Dedifferentiated amniotic fluid mesenchymal stem cell (primary cell): ENCODE measurements at regions not wholly inside any gene's neighbourhood (a gene's known extent, or its start where the extent isn't known, plus 50 kb on each side); places are given as distances from the start of the nearest gene placed in this dataset.
"Not testable (repeated sequence)": the region's sequence is repeated elsewhere in the genome, so short reads cannot be mapped to it uniquely, and the experiment has no call there.

ENCODE experiments used
- DNase-seq: peaks from one replicate; pipeline ENCODE4 v3.0.0-alpha.2; 2016; ENCODE audit errors: extremely low spot score

DNA sequence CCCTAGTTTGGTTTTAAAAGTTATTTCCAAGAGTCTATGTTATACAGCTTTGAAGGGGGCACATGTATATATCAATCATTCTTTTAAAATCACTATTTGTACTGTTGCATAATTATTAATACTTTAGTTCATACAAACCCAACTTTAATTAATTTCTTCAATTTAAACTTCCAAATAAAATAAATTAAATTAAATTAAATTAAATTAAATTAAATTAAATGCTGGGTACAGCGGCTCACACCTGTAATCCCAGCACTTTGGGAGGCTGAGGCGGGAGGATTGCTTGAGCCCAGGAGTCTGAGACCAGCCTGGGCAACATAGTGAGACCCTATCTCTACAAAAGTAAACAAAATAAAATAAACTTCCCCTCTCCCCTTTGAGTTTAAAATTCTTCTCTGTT lies 98.9 kb upstream of the MYO10 start:
- not testable (repeated sequence) for DNase-seq

DNA sequence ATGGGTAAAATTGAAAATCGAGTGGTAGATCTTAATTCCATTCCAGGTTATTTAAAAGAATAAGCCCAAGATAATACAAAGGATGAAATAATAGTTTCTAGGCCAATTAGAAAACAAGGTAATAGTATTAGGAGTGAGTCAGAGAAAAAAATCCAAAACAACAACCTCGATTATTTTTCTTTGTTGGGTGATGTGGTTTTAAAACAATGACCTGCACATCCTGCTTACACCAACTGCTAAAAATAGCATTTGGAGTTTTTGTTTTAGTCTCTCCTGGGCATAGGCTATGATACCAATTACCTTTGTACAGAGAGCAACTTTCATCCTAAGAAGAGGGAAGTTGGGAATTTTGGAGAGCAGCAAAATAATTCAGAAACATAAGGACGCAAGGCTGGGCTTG lies 101.7 kb upstream of the MYO10 start:
- DNase-seq = no peak

DNA sequence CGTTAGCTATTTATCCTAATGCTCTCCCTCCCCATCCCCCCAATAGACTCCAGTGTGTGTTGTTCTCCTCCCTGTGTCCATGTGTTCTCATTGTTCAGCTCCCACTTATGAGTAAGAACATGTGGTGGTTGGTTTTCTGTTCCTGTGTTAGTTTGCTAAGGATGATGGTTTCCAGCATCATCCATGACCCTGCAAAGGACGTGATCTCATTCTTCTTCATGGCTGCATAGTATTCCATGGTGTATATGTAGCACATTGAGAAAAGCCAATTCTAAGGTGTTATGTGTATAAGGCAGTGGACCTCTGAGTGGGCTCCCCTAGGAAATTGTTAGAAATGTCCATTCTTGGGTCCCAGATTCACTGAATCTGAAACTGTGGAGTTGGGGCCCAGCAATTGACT lies 103.1 kb upstream of the MYO10 start:
- no peak for DNase-seq

DNA sequence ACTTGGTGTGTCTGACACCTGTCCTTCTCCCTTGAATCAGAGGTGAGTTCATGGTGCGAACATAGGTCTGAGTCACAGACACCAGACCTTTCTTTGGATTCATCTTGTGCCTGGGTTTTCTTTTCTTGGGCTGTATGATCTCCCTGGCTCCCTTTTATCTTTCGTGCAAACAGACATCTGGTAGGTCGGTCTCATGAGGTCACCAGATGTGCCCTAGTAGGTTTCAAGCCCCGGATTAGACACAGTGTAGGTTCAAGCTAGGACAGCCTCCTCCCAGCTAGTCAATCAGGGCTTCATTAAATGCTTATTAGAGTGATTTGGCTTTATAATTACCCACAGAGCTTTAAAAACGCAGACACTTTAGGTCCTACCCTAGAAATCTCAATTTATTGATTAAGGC lies 106.0 kb upstream of the MYO10 start:
- DNase-seq = no peak

DNA sequence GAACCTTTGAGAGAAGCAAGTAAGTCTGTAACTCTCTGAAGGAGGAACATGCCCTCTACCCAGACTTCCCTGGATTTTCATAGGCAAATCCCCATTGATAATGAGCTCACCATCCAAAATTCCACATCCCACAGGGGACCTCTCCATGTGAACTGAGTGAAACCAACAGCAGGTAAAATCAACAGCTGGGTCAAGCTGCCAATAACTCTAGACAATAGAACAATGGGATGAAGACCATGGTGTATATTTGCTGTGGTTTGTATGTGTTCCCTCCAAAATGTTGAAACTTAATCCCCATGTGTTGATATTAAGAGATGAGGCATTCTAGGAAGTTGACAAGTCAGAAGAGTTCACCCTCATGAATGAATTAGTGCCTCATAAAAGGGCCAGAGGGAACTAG lies 110.2 kb upstream of the MYO10 start:
- DNase-seq = no peak

DNA sequence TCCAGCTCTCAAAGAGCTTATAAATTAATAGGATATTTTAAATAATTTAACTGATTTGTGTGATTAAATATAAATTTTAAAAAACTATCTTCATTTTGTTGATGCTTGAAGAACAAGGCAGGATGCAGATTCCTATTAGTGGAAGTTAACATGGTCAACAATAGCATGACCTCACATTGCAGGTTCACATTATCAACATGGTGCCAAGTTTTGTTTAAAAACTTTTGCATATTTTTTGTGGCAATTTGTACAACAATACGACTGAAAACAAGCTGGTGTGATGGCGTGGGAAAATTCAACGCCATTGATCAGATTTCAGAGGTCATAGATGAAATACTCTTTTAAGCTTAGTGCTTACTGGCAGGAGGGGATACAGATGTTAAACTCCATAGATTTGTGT lies 114.1 kb upstream of the MYO10 start:
- no peak for DNase-seq

DNA sequence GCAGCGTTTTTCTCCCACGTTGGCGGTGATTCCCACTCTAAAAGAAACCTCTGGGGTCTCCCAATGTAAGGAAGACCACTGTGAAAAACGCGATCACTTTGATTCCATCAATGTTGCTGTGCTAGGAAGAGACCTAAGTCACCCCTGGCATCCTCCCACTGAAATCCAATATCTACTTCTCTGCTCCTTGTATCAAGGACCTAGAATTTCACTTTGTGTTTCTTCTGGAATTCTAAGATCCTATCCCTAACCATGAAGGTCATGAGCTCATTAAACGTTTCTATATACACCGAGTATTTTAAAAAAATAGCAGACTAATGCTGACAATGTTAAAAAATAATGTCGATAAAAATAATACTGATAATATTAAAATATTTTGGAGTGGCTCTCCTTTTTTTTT lies 118.8 kb upstream of the MYO10 start:
- no peak for DNase-seq

DNA sequence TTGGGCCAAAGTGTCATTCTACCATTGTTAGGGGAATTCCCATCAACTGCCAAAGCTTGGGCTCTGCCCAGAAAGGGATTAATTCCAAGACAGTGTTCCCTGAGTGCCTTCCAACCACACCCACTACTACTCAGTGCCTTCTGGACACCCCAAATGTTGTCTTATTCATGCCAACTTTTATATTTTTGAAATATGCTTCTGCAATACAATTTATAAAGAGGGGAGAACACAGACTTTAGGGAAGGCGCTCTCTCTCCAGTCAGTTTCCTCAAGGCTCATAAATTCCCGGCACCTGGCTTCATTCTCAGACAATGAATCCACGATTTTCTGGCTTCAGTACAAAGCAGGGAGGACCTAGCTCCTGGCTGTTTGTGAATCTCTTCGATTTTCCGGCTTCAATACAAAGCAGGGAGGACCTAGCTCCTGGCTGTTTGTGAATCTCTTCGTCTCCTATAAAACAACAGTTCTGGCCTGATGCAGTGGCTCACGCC lies 120.1 kb upstream of the MYO10 start:
- no peak for DNase-seq

DNA sequence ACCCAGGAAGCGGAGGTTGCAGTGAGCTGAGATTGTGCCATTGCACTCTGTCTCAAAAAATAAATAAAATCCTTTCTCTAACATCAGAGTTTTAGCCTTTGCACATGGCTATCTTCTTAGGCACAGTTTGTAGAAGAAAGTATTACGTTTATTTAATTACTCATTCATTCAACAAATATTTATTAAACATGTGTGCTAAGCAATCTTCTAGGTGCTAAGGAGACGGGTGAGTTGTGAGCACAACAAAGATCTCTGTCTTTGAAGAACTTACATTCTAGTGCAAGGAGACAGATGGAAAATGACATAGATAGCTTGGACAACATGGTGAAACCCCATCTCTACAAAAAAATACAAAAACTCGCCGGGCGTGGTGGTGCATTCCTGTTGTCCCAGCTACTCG lies 122.3 kb upstream of the MYO10 start:
- DNase-seq = no peak

DNA sequence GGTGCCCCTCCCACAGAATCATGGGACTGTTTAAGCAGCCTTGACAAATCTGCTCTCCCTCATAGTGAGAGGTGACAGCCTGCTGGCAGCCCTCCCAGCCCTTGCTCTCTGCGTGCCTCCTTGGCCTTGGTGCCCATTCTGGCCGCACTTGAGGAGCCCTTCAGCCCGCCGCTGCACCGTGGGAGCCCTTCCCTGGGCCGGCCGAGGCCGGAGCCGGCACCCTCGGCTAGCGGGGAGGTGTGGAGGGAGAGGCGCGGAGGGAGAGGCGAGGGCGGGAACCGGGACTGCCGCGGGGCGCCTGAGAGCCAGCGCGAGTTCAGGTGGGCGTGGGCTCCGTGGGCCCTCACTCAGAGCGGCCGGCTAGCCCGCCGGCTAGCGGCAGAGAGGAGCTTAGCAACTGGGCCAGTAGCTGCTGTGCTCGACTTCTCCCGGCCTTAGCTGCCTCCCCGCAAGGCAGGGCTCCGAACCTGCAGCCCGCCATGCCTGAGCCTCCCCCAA lies 125.9 kb upstream of the MYO10 start:
- no peak for DNase-seq

DNA sequence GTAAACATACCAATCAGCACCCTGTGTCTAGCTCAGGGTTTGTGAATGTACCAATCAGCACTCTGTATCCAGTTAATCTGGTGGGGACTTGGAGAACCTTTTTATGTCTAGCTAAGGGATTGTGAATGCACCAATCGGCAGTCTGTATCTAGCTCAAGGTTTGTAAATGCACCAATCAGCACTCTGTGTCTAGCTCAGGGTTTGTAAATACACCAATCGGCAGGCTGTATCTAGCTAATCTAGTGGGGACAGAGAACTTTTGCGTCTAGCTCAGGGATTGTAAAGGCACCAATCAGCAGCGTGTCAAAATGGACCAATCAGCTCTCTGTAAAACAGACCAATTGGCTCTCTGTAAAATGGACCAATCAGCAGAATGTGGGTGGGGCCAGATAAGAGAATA lies 126.7 kb upstream of the MYO10 start:
- DNase-seq = not testable (repeated sequence)

DNA sequence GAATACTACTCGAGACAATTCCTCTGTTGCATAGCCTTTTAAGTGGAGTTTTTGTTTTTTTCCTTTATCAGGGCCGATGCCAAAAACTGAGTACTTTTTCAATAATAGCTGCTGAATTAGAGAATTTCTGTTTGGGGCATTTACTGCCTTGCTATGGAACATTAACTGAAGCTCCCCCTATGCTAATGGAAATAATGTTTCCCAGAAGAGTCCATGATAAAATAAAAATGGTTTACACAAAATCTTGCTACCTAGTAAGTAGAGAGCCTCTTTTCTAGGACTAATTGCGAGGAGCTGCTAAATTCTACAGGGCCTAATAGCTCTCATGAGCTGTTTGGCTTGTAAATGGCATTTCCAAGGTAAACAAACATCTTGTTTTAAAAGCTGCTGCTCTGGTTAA lies 128.2 kb upstream of the MYO10 start:
- DNase-seq = no peak

DNA sequence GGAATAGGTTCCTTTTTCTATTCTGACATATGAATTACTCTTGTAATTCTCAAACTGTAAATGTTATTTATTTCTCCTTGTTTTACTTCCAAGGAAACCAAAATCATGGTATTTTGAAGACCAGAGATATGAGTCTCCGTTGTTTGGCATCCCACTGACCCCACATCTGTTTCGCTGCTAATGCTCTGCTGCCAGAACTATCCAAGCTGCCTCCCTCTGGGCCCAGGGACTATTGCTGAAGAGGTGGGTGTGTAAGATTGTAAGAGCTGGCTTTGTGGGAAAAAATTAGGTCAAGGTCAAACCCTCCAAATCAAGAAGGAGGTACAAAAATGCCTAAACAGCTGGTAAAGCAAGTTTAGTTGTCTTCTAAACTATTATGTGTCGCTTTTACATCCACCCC lies 129.4 kb upstream of the MYO10 start:
- DNase-seq = no peak

DNA sequence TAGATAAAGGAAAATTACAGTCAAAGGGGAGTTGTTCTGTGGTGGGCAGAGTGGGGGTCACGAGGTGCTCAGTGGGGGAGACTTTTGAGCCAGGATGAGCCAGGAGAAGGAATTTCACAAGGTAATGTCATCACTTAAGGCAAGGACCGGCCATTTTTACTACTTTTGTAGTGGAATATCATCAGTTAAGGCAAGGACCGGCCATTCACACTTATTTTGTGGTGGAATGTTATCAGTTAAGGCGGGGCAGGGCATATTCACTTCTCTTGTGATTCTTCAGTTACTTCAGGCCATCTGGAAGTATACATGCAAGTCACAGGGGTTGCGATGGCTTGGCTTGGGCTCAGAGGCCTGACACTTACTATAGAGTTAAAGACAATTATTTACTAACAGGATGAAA lies 129.9 kb upstream of the MYO10 start:
- not testable (repeated sequence) for DNase-seq

DNA sequence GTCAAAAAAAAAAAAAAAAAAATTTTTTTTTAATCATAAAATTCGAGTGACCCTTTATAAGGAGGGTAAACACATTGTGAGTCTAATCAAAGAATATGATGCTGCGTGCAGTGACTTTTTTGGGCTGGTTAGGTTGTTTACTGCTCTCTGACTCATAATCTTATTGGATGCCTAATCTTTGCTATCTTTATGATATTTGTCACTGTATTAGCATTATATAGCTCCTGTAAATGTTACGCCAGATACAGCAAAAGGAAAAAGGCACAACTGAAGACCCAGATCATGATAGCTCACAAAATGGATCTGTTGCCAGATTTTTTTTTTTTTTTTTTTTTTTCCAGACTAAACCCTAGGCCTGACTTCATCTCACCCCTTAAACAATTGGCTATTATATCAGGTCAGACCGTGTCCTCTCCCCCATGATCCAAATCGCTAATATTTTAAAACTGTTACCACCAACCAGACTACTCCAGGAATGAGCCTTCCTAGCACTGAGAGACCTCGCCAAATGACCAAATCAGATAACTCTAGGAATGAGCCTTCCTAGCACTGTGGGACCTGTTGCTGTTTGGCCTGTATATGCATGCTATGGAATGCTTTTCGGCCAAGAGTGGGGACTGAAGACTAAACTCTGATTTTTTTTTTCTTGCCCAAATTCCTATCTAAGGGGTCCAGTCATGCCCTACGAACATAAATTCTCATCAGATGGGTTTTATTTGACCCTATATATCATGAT lies 131.7 kb upstream of the MYO10 start:
- DNase-seq = no peak

DNA sequence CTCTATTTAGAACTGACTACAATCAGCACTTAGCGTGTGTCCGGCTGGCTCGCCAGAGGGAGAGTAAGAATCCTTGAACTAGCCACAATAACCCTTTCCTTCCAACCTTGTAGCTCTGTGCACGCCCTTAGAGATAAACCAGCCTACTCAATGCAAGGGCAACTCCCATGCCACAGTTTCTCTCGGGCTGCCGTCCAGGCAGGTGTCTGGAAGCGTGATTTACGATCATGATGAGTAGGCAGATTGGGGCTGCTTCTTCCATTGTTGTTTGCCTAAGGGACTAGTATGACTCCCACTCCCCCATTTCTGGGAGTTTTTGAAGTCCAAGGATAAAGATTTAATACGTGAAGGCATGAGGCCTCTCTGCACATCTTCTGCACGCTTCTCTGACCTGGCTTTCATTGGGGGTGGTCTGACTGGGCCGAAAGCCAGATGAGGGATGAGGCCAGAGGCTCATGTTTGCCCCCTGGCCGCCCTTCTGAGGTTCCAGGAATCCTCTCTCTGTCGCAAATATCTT lies 134.0 kb upstream of the MYO10 start:
- DNase-seq = no peak

DNA sequence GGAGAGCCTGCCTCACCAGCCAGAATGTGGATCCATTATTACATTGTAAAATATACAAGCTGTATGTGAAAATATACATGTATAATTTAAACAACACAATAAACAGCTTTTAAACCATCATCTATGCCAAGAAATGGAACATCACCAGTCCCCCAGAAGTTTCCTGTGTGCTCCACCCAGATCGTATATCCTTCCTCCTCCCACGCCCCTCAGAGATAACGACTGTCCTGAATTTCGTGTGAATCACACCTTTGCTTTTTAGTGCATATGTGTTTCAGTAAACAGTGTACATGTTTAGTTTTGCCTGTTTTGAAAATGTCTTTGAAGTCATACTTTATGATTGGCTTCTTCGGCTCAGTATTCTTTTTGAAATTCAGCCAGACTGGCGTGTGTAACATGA lies 134.6 kb upstream of the MYO10 start:
- DNase-seq = no peak

DNA sequence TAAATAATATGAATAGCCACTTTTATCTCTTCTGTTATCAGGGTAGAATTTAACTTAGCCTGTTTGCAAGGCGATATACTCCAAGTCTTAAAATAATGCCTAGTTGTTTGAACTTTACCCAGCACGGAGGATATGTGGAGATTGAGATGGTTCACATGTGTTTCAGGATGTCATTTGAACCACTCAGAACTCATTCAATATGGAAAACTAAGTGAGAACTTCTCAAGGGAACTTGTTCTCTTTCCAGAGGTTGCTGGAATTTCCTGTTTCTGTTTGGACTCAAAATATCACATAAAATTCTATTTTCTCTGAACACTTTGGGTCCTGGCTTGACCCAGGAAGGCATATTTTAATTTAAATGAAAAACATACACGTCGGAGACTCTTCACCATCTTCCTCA lies 139.1 kb upstream of the MYO10 start:
- no peak for DNase-seq

DNA sequence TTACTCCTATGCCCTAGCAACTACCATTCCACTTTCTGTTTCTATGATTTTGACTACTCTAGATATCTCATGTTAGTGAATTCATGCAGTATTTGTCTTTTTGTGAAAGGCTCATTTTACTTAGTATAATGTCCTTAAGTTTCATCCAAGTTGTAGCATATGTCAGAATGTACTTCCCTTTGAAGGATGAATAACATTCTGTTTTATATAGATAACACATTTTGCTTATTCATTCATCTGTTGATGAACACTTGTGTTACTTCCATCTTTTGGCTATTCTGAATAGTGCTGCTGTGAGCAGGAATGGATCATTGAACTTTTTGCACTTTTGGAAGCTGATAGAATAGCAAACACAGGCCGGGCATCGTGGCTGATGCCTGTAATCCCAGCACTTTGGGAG lies 140.2 kb upstream of the MYO10 start:
- no peak for DNase-seq

DNA sequence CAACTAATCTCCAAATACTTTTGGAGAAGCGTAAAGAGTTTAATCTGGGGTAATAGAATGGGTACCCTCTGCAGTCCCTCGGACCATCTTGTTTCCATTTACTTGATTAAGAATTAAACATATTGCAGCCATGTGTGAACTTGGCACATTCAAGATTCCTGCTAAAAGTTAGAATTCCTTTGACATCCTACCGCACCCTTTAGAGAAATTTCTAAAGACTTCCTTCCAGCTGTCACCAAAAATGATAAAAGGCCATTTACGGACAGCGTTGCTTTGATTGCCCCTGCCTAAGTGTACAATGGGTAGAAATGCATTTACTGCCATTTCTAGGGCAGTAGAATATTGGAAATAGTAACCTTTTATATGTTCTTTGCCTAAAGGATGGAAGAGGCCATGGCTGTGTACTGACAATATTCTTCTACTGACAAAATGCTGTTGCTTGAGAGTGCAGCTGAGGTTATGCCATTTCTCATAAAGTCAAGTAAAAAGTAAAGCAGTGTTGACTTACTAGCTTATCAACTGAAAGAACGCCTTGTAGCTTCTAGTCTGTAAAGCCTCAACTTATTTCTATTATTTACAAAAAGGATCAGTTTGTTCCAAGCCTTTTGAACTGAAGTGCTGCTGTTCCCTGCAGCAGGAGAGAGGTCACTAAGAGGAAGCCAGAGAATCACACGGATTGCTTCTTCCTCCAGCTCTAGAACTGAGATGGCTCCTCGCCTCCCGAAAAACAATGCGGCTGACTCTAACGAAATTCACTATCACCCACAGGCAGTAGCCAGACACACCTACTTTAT lies 139.8 kb upstream of the BASP1 start:
- DNase-seq = no peak

DNA sequence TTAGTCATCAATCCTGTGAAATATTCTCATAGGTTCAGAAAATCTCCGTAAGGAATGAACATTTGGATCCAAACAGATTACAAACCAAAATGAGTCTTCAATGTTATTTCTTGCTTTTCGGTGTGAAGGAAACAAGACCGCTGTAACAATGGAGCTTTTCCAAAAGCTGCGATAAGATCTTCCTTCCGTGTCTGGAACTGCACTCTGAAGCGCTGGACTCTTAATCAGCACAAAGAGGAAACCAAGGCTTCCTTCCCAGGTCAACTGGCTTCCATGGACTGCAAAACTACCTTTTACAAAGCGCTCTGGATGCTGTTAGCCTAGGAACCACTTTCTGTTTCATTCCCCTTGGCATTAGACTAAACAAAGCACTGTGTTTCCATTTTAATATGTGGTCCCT lies 137.9 kb upstream of the BASP1 start:
- DNase-seq = no peak

DNA sequence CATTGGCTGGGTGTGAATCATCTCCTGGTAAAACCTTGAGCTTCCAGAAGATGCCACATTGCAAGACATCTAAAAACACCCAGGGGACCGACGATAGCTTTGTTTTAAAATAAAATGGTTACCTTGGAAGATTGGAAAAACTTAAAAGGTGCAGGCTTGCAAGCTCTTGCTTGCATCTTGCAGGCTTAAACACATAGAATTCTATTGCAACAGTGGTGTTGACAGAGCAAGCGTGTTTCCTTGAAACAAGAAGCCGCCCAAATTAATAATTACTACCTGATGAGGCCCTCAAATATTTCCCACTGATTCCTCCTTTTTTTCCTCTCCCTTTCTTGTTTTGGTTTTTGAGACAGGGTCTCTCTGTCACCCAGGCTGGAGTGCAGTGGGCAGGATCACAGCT lies 137.1 kb upstream of the BASP1 start:
- DNase-seq = no peak

DNA sequence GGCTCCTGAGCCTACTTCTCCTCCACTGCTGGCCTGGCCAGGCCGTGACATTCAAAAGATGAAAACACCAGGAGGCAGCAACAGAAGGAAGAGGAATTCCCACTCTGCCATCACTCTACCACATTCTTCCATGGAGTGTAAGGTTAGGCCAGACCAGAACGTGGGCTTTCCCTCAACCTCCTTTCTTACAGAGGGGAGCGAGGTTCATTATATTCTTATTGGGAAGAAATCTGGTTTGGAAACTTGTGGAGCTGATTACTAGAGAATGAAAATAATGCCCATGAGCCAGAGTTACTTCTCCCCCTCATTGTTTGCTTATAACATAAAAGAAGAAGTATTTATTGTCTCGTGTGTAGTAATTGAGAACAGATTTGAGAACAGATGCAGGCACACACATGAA lies 136.3 kb upstream of the BASP1 start:
- no peak for DNase-seq
